Liver (tissue), 8 donors: ENCODE measurements at regions not wholly inside any gene's neighbourhood (a gene's known extent, or its start where the extent isn't known, plus 50 kb on each side); places are given as distances from the start of the nearest gene placed in this dataset.

Source experiments
- DNase-seq: peaks from one replicate; pipeline ENCODE4 v3.0.0-alpha.2; 2017; ENCODE audit warnings: low spot score
- H3K27ac ChIP-seq, 2 donors: one replicate each; pipeline ENCODE4 v1.7.0; 2013; ENCODE audit warnings: inconsistent platforms in 2 of 2, low read length in 2 of 2, control low read depth in 1 of 2, low read depth in 1 of 2, mild to moderate bottlenecking in 1 of 2
- H3K27me3 ChIP-seq, 4 donors: one replicate each; pipeline versions ENCODE4 v1.6.1 to v1.7.0; 2013; ENCODE audit warnings: low read length in 3 of 4, inconsistent platforms in 1 of 4, mild to moderate bottlenecking in 1 of 4, moderate library complexity in 1 of 4; ENCODE audit not compliant: control insufficient read depth in 4 of 4, insufficient read depth in 4 of 4
- H3K36me3 ChIP-seq, 4 donors: one replicate each; pipeline versions ENCODE4 v1.6.1 to v1.7.0; 2013; ENCODE audit warnings: low read length in 3 of 4, mild to moderate bottlenecking in 3 of 4, low read depth in 1 of 4, moderate library complexity in 1 of 4; ENCODE audit not compliant: control insufficient read depth in 4 of 4, insufficient read depth in 3 of 4
- H3K4me1 ChIP-seq, 4 donors: one replicate each; pipeline versions ENCODE4 v1.6.1 to v1.7.0; 2013; ENCODE audit warnings: low read length in 3 of 4, mild to moderate bottlenecking in 3 of 4, moderate library complexity in 1 of 4; ENCODE audit not compliant: control insufficient read depth in 4 of 4, insufficient read depth in 4 of 4
- H3K4me3 ChIP-seq, 3 donors: one replicate each; pipeline versions ENCODE4 v1.6.1 to v1.7.0; 2013; ENCODE audit warnings: low read length in 3 of 3, control low read depth in 1 of 3, low read depth in 1 of 3, mild to moderate bottlenecking in 1 of 3
- H3K9ac ChIP-seq, 2 donors: one replicate each; pipeline ENCODE4 v1.7.0; 2013; ENCODE audit warnings: low read length in 2 of 2, mild to moderate bottlenecking in 2 of 2, moderate library complexity in 2 of 2, control low read depth in 1 of 2, low read depth in 1 of 2
- H3K9me3 ChIP-seq, 4 donors: one replicate each; pipeline versions ENCODE4 v1.6.1 to v1.7.0; 2013; ENCODE audit warnings: low read length in 3 of 4; ENCODE audit not compliant: control insufficient read depth in 4 of 4
- FOXA2 ChIP-seq: IDR thresholded peaks from 2 replicates; pipeline ENCODE4 v1.6.1; 2016; ENCODE audit warnings: antibody characterized with exemption
- GABPA ChIP-seq, 2 donors: IDR thresholded peaks in 1 of 2; conservative IDR thresholded peaks in 1 of 2; 2 replicates each; pipeline ENCODE4 v1.6.1; 2016; ENCODE audit warnings: antibody characterized with exemption in 2 of 2, mild to moderate bottlenecking in 1 of 2, moderate library complexity in 1 of 2
- HNF4A ChIP-seq, 2 donors: conservative IDR thresholded peaks; 2 replicates each; pipeline ENCODE4 v1.6.1; 2016; ENCODE audit warnings: antibody characterized with exemption in 2 of 2, mild to moderate bottlenecking in 2 of 2
- HNF4G ChIP-seq: IDR thresholded peaks from 2 replicates; pipeline ENCODE4 v1.6.1; 2016; ENCODE audit warnings: antibody characterized with exemption
- WGBS: extraction: QIAGEN DNeasy Blood & Tissue Kit; methylation state at CpG from one replicate; pipeline ENCODE4 v1.1.7; 2013; 5-methylcytosine and 5-hydroxymethylcytosine counted together
- TF ChIP-seq, protein P1 (sequence below): IDR thresholded peaks from 2 replicates; pipeline ENCODE4 v1.6.1; 2016; ENCODE audit warnings: antibody characterized with exemption
- TF ChIP-seq, protein P2 (sequence below): fragments of 150-350 bp; IDR thresholded peaks from 2 replicates; pipeline ENCODE4 v1.5.1; 2017; ENCODE audit warnings: improper control_type of control experiment, low read depth, low read length; ENCODE audit not compliant: missing input control
- TF ChIP-seq, protein P3 (sequence below): IDR thresholded peaks from 2 replicates; pipeline ENCODE4 v1.6.1; 2016; ENCODE audit warnings: antibody characterized with exemption, mild to moderate bottlenecking
- TF ChIP-seq, protein P4 (sequence below): IDR thresholded peaks from 2 replicates; pipeline ENCODE4 v1.6.1; 2016; ENCODE audit warnings: antibody characterized with exemption
- TF ChIP-seq, protein P5 (sequence below): IDR thresholded peaks from 2 replicates; pipeline ENCODE4 v1.6.1; 2016; ENCODE audit warnings: antibody characterized with exemption
- donor health status: healthy.
- donor health status: healthy.
- donor health status: healthy.
- donor health status: healthy.
- donor health status: healthy.

DNA sequence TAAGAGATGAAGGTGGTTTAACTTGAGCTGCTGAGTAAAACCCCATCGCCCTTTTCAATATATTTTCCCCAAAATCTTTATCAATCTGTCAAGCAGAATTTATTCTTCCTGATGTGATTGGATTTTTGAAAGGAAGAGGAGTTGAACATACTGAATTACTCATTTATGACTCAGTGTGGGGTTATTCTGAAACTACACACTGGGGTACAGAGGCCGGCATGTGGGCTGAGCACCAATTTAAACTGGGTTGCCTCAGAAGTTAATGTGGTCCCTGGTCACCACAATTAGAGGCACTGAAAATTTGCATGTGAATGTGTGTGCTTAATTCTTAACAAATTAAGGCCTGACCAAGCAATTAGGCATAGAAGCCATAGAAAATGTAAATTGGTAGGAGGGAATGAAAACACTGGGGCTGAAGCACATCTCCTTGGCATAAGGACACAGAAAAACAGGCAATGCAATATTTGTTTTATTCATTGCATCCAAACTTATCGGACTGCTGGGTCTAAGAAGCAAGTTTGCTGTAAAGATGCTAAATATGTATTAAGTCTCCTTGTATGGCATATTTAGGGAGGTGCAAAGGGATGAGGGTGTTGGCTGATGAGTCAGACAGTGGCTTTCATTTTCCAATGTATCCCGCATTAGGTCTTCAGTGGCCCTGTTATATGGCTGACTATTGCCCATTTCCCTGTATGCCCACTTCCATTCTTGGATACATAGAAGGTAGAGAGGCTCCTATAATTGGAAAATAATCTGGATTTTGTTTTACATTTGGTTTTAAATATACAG lies 170.9 kb downstream of the IL15 start:
- Histone ChIP-seq H3K36me3 (no peaks in the 10 kb centered on the region), H3K4me3 (no peak overlapping the region), H3K4me1 (no peaks in the 10 kb centered on the region), H3K9ac (no peak overlapping the region), H3K27me3 (no peaks in the 10 kb centered on the region), H3K27ac (no peak overlapping the region), H3K9me3 (no peaks in the 10 kb centered on the region)
- TF ChIP-seq HNF4A (conservative IDR thresholded peaks at IDR 0.05), result no peak
- TF ChIP-seq, protein P1, sequence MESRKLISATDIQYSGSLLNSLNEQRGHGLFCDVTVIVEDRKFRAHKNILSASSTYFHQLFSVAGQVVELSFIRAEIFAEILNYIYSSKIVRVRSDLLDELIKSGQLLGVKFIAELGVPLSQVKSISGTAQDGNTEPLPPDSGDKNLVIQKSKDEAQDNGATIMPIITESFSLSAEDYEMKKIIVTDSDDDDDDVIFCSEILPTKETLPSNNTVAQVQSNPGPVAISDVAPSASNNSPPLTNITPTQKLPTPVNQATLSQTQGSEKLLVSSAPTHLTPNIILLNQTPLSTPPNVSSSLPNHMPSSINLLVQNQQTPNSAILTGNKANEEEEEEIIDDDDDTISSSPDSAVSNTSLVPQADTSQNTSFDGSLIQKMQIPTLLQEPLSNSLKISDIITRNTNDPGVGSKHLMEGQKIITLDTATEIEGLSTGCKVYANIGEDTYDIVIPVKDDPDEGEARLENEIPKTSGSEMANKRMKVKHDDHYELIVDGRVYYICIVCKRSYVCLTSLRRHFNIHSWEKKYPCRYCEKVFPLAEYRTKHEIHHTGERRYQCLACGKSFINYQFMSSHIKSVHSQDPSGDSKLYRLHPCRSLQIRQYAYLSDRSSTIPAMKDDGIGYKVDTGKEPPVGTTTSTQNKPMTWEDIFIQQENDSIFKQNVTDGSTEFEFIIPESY, result no peak
- no peak for TF ChIP-seq HNF4G
- no peak for TF ChIP-seq GABPA (IDR thresholded peaks at IDR 0.05 in 1 of 2, conservative IDR thresholded peaks at IDR 0.05 in 1 of 2)
- no peak for DNase-seq
- 88% methylated on average over 4 of the region's 4 CpGs for WGBS

DNA sequence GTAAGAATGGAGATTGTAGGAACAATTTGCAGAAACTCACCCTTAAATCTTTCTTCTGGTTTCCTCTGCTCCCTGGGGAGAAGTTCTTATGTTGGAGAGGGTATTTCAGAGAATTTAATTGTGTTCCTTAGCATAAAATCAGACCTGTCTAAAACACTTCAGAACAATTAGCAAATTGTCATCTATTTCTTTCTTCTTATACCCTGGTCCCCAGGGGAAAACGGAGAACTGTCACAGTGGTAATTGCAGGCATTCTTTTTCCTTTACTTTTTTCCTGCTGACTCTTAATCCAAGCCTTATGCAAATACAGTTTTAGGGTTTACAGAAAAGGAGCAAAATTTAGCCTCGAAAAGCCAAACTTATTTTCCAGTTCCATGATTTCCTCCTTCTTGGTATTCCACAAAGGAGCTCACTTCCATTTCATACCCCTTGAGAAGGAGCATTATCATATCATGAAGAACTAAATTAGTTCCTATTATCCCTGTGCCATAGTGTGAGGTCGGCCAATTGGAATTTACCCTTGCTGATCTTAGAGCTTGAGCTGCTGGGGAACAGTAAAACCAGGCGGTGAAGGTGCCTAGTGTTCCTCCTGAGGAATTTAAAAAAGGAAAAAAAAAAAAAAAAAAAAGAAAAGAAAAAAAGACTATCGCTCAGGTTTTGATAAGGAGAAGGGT lies 173.8 kb downstream of the IL15 start:
- no peak overlapping the region for H3K9ac ChIP-seq
- no peak for DNase-seq
- H3K27me3 ChIP-seq, result no peaks in the 10 kb centered on the region
- H3K4me3 ChIP-seq, result no peak overlapping the region
- TF ChIP-seq, protein P2, sequence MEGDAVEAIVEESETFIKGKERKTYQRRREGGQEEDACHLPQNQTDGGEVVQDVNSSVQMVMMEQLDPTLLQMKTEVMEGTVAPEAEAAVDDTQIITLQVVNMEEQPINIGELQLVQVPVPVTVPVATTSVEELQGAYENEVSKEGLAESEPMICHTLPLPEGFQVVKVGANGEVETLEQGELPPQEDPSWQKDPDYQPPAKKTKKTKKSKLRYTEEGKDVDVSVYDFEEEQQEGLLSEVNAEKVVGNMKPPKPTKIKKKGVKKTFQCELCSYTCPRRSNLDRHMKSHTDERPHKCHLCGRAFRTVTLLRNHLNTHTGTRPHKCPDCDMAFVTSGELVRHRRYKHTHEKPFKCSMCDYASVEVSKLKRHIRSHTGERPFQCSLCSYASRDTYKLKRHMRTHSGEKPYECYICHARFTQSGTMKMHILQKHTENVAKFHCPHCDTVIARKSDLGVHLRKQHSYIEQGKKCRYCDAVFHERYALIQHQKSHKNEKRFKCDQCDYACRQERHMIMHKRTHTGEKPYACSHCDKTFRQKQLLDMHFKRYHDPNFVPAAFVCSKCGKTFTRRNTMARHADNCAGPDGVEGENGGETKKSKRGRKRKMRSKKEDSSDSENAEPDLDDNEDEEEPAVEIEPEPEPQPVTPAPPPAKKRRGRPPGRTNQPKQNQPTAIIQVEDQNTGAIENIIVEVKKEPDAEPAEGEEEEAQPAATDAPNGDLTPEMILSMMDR, result no peak
- TF ChIP-seq, protein P3, sequence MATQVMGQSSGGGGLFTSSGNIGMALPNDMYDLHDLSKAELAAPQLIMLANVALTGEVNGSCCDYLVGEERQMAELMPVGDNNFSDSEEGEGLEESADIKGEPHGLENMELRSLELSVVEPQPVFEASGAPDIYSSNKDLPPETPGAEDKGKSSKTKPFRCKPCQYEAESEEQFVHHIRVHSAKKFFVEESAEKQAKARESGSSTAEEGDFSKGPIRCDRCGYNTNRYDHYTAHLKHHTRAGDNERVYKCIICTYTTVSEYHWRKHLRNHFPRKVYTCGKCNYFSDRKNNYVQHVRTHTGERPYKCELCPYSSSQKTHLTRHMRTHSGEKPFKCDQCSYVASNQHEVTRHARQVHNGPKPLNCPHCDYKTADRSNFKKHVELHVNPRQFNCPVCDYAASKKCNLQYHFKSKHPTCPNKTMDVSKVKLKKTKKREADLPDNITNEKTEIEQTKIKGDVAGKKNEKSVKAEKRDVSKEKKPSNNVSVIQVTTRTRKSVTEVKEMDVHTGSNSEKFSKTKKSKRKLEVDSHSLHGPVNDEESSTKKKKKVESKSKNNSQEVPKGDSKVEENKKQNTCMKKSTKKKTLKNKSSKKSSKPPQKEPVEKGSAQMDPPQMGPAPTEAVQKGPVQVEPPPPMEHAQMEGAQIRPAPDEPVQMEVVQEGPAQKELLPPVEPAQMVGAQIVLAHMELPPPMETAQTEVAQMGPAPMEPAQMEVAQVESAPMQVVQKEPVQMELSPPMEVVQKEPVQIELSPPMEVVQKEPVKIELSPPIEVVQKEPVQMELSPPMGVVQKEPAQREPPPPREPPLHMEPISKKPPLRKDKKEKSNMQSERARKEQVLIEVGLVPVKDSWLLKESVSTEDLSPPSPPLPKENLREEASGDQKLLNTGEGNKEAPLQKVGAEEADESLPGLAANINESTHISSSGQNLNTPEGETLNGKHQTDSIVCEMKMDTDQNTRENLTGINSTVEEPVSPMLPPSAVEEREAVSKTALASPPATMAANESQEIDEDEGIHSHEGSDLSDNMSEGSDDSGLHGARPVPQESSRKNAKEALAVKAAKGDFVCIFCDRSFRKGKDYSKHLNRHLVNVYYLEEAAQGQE, result no peak
- TF ChIP-seq, protein P4, sequence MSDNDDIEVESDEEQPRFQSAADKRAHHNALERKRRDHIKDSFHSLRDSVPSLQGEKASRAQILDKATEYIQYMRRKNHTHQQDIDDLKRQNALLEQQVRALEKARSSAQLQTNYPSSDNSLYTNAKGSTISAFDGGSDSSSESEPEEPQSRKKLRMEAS, result no peak
- TF ChIP-seq, protein P5, sequence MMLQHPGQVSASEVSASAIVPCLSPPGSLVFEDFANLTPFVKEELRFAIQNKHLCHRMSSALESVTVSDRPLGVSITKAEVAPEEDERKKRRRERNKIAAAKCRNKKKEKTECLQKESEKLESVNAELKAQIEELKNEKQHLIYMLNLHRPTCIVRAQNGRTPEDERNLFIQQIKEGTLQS, result no peak
- TF ChIP-seq HNF4G, result no peak
- TF ChIP-seq FOXA2, result no peak
- H3K9me3 ChIP-seq, result no peaks in the 10 kb centered on the region
- no peaks in the 10 kb centered on the region for H3K36me3 ChIP-seq
- no peaks in the 10 kb centered on the region for H3K4me1 ChIP-seq
- WGBS, result 82% methylated on average over 5 of the region's 5 CpGs
- no peak overlapping the region for H3K27ac ChIP-seq
